PC-3 (cell line): ENCODE measurements at regions not wholly inside any gene's neighbourhood (a gene's known extent, or its start where the extent isn't known, plus 50 kb on each side); places are given as distances from the start of the nearest gene placed in this dataset.

Experiments used
- CTCF ChIP-seq: fragments of 300-600 bp; sonication (generic); conservative IDR thresholded peaks from 2 replicates; pipeline ENCODE4 v1.5.1; 2017; ENCODE audit warnings: antibody characterized with exemption, low read depth, mild to moderate bottlenecking, low read length
- EZH2phosphoT487 ChIP-seq: fragments of 300-600 bp; sonication (generic); IDR thresholded peaks from 2 replicates; pipeline ENCODE4 v1.6.1; 2018; ENCODE audit warnings: mild to moderate bottlenecking, antibody characterized with exemption, low read length, borderline replicate concordance

GRCh38 chr6:27073441-27073840 lies 174.1 kb upstream of the PRSS16 start:
- TF ChIP-seq CTCF (no peak), EZH2phosphoT487 (no peak)
